NCI-H748 (cell line): ENCODE measurements at regions not wholly inside any gene's neighbourhood (a gene's known extent, or its start where the extent isn't known, plus 50 kb on each side); places are given as distances from the start of the nearest gene placed in this dataset.
"Not testable (repeated sequence)": the region's sequence is repeated elsewhere in the genome, so short reads cannot be mapped to it uniquely, and the experiment has no call there.

Source experiments
- DNase-seq: peaks from one replicate; lab custom pipeline; 2025; ENCODE audit not compliant: unreplicated experiment; lab: John Stamatoyannopoulos, UW

GRCh38 chr5:121426153-121426552 lies 425.5 kb upstream of the FTMT start:
- no peak for DNase-seq

DNA sequence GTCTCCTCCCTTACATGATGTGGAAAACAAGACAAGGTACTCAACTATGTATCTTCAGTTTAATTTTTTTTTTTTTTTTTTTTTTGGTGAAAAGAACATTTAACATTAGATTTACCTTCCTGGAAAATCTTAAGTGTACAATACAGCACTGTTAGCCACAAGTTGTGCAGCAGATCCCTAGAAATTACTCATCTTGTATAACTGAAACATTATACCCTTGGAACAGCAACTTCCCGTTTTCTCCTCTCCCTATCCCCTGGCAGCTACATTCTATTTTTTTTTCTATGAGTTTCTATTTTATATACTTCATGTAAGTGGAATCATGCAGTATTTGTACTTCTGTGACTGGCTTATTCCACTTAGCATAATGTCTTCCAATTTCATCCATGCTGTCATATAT lies 421.9 kb upstream of the FTMT start:
- DNase-seq: no peak

DNA sequence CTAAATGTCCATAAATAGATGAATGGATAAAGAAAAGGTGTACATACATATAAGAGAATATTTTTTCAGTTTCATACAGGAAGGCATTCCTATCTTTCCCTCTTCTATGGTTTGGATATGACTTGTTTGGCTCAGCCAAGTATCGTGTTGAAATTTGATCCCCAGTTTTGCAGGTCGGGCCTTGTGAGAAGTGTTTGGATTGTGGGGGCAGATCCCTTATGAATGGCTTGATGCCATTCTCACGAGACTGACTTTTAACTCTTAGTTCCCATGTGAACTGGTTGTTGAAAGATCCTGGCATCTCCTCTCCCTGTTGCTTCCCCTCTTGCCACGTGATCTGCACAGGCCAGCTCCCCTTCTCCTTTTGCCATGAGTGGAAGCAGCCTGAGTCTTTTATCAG lies 421.1 kb upstream of the FTMT start:
- DNase-seq: peak; percentile 3

DNA sequence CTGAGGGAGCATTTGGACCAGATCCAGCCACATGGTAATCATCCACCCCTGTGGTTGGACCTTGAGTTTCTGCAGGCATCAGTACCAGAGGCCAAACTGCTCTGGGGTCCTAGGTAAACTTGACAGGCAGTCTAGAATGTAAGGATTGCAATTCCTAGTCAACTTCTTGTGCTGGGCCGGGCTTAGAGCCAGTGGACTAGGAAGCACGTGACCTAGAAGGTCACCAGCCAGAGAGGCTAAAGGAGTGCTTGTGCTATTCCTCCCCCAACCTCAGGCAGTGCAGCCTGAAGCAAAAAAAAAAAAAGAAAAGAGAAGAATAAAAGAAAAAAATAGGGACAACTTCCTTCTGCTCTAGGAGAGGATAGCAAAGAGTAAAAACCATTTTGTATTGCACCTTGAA lies 406.2 kb upstream of the FTMT start:
- no peak for DNase-seq

- DNase-seq: no peak
These were observed 389.2 kb upstream of the FTMT start for GRCh38 chr5:121462441-121462840.

DNA sequence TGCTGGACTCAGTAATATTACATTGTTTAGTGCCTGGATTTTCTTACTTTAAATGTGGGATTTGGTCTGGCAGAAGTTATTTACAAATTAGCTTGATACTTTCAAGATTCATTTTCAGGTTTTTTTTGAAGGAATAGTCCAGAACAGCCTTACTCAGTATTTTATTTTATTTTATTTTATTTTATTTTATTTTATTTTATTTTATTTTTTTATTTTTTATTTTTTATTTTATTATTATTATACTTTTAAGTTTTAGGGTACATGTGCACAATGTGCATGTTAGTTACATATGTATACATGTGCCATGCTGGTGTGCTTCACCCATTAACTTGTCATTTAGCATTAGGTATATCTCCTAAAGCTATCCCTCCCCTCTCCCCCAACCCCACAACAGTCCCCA lies 380.5 kb upstream of the FTMT start:
- DNase-seq: not testable (repeated sequence)

DNA sequence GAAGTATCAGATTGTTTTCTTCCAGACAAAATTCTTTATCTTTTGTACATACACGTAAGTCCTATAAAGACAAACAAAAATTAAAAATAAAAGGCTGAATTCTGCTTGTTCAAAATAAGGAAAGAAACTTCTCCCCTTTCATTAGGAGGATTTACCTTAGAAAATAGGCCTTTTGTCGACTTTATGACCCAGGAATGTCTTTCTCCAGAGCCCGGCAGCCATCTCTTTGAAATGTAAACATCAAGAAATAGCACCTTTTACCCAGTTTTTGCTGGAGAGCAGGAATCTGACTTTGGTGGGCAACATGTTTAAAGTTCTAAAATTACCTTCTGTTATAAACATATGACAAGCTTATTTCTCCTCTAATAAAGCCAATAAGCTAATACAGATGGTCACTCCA lies 373.0 kb upstream of the FTMT start:
- no peak for DNase-seq

DNA sequence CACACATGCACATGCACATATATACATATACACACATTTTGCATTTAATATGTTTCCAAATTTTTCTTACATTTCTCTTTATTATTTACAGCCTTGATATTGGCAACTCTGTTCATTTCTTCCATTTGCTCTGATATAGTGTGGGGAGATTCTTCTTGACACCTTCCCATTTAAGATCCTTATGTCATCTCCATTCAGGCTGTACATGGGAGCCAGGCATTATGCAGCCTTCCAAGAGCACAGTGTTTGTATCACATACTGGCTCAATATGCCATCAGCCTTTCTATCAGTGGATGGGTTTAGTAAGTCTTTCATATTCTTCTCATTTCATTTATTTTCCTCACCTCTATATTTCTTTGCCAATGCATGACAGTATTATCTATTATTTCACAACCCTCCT lies 372.3 kb upstream of the FTMT start:
- DNase-seq: no peak

GRCh38 chr5:121485281-121485680 lies 366.4 kb upstream of the FTMT start:
- no peak for DNase-seq

DNA sequence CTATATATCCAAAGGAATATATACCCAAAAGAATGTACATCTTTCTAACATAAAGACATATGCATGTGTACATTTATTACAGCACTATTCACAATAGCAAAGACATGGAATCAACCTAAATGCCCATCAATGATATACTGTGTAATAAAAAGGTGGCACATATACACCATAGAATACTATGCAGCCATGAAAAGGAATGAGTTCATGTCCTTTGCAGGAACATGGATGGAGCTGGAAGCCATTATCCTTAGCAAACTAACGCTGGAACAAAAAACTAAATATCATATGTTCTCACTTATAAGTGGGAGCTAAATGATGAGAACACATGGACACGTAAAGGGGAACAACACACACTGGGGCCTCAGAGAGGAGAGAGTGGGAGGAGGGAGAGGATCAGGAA lies 365.7 kb upstream of the FTMT start:
- DNase-seq: not testable (repeated sequence)

- DNase-seq: no peak
These were observed 361.7 kb upstream of the FTMT start for GRCh38 chr5:121489972-121490371.

DNA sequence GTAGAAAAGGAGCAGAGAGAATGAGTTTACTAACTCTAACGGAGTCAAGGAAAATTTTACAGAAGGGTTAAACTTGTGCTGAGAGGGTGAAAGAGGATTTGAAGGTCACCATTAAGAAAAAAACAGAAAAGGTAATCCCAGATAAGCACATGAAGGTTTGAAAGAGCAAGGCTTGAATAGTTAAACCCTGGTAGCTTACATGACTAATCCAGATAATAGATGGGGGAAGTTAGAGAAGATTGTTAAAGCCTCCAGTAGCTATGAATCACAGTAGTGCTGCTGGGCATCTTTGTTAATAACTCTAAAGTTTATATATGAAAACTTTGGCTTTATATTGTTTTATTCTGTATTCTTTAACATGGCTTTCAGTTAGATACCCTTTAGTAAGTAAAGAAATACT lies 354.5 kb upstream of the FTMT start:
- DNase-seq: no peak

DNA sequence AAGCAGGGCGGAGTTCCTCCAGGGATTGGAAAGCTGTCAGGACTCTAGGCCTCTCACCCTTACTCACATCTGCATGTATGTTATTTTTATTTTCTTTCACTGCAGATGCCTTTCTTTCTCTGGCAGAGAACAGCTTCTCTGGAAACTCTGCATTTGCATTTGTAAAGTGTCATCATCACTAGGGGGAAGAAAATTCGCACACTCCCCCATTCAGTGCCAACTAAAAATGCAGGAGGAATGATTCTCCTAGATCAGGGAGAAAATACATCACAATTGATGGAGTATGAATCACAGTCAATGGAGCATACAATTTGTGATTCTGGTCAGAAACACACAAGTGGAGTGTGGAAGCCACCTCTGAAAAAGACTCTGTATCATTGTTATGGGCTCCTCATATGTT lies 351.4 kb upstream of the FTMT start:
- DNase-seq: no peak

DNA sequence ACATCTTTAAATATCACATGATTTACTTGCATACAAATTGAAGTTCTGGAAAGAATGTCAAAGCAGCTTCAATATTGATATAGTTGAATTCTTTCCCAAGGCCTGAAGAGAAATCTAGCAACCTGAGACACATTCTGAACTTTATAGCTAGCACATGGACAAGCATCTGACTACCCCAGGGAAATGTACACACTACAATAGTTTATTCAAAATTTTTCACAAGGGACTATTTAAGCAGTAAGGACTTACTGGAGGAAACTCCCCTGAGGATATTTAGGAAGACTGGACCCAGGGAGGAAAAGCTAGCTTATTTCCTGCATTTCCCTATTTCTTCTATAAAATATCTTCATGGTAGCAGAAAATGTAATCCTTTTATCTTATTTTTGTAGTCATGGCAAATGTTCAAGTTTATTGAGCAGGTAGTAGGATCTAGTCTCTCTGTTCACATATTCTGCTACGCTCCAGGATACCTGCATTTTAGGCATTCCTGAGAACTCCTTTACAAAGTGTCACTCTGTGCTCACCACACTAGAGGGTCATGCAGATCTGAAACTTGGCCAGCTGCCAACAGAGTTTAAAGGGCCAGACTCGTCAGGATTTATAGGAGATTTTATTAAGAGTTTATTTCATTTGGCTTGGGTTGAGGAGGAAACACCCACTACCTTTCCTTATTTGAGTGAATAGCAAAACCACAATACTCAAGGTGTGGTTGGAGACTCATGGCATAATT lies 348.4 kb upstream of the FTMT start:
- DNase-seq: peak; percentile 33

DNA sequence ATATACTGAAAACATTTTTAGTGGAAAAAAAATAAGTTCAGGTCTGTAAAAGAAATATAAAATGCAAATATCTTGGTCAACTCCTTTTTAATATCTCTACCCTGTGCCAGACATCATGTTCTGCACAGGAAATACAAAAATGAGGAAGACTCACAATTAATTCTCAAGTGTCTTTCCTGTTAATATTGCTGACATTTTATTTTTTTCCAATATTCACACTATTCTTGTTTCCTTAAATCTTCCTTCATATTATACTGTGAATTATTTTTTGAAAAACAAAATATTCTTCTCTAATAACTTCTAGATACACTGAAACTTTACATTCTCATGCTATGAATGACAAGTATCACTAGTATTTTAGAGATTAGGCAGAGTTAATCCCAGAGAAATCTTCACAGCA lies 334.7 kb upstream of the FTMT start:
- DNase-seq: no peak

GRCh38 chr5:121525706-121526105 lies 326.0 kb upstream of the FTMT start:
- no peak for DNase-seq

GRCh38 chr5:121526908-121527307 lies 324.8 kb upstream of the FTMT start:
- no peak for DNase-seq

- DNase-seq: no peak
These were observed 317.9 kb upstream of the FTMT start for GRCh38 chr5:121533814-121534213.

GRCh38 chr5:121550989-121551388 lies 300.7 kb upstream of the FTMT start:
- no peak for DNase-seq

- no peak for DNase-seq
These were observed 291.9 kb upstream of the FTMT start for GRCh38 chr5:121559832-121560231.

DNA sequence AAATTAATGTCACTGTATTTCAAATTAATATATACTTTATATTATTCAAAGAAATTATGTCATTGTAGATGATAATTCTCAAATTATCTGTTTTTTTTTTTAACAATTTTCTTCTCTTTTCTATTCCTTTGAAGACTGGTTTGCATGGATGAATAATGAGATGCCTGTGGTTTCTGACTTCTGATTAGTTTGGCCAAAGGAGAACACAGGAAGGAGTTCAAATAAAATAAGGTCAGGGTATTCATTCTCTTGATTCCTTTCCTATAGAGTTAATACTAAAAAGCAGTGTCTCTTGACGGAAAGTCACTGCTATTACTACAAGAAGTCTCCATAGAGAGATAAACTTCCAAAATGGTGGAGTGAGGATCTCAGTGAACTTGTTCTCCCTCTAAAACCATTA lies 279.6 kb upstream of the FTMT start:
- DNase-seq: no peak

GRCh38 chr5:121573721-121574382 lies 277.8 kb upstream of the FTMT start:
- no peak for DNase-seq

GRCh38 chr5:121581588-121581987 lies 270.1 kb upstream of the FTMT start:
- DNase-seq: no peak
